GM19455 (cell line): ENCODE measurements at regions not wholly inside any gene's neighbourhood (a gene's known extent, or its start where the extent isn't known, plus 50 kb on each side); places are given as distances from the start of the nearest gene placed in this dataset.

ENCODE experiments used
- ATAC-seq: cut with Tn5 transposase; IDR thresholded peaks from one replicate; pipeline ENCODE4 v1.9.1; 2021; ENCODE audit not compliant: unreplicated experiment

- ATAC-seq: no peak
Measured at GRCh38 chr15:96514607-96515285, 184.2 kb downstream of the NR2F2 start.

GRCh38 chr15:96515371-96515770 lies 184.9 kb downstream of the NR2F2 start:
- ATAC-seq: no peak

GRCh38 chr15:96521386-96521785 lies 190.9 kb downstream of the NR2F2 start:
- no peak for ATAC-seq

- no peak for ATAC-seq
Measured at GRCh38 chr15:96524676-96525417, 194.3 kb downstream of the NR2F2 start.

- ATAC-seq: no peak
Measured at GRCh38 chr15:96535148-96535547, 204.6 kb downstream of the NR2F2 start.

- ATAC-seq: no peak
Measured at GRCh38 chr15:96538491-96538890, 208.0 kb downstream of the NR2F2 start.

GRCh38 chr15:96540283-96540682 lies 209.8 kb downstream of the NR2F2 start:
- ATAC-seq: no peak

GRCh38 chr15:96542130-96542770 lies 211.8 kb downstream of the NR2F2 start:
- no peak for ATAC-seq

- ATAC-seq: no peak
Measured at GRCh38 chr15:96544162-96544756, 213.8 kb downstream of the NR2F2 start.

- ATAC-seq: no peak
Measured at GRCh38 chr15:96549136-96549535, 218.6 kb downstream of the NR2F2 start.

- no peak for ATAC-seq
Measured at GRCh38 chr15:96551196-96551595, 220.7 kb downstream of the NR2F2 start.

GRCh38 chr15:96551722-96552121 lies 221.2 kb downstream of the NR2F2 start:
- no peak for ATAC-seq

GRCh38 chr15:96553006-96553405 lies 222.5 kb downstream of the NR2F2 start:
- no peak for ATAC-seq

GRCh38 chr15:96553451-96553850 lies 223.0 kb downstream of the NR2F2 start:
- ATAC-seq: no peak

GRCh38 chr15:96553931-96554330 lies 223.4 kb downstream of the NR2F2 start:
- ATAC-seq: no peak

GRCh38 chr15:96554541-96554940 lies 224.0 kb downstream of the NR2F2 start:
- ATAC-seq: no peak

GRCh38 chr15:96559087-96559486 lies 228.6 kb downstream of the NR2F2 start:
- no peak for ATAC-seq

- no peak for ATAC-seq
Measured at GRCh38 chr15:96559631-96560030, 229.1 kb downstream of the NR2F2 start.

GRCh38 chr15:96560246-96560895 lies 229.9 kb downstream of the NR2F2 start:
- no peak for ATAC-seq

GRCh38 chr15:96561593-96561992 lies 231.1 kb downstream of the NR2F2 start:
- no peak for ATAC-seq

- ATAC-seq: no peak
Measured at GRCh38 chr15:96564546-96564945, 234.0 kb downstream of the NR2F2 start.
